ENCODE measurements at regions not wholly inside any gene's neighbourhood (a gene's known extent, or its start where the extent isn't known, plus 50 kb on each side); places are given as distances from the start of the nearest gene placed in this dataset.

DNA sequence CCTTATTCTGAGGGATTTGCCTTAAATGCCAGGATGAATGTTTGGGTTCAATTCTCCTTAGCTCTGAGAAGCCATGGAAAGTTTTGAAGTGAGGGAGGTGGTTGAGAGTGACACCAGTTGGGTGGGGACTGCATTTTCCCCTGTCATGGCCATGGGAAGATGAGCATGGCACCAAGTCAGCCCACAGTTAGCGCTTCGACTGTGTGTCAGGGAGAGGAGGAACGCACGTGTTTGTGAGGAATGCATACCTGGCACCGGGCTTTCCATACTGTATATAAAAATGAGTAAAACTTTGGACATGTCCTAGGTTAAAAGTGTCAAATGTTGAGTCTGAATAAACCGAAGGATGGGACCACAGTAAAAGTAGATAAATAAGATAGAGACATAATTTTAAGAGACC, 187.5 kb upstream of the KL start:
- TF ChIP-seq CTCF (IDR thresholded peaks at IDR 0.05; ENCODE audit: borderline replicate concordance, control extremely low read depth, extremely low read depth, insufficient read depth, missing control alignments) = no peak
- in situ Hi-C loops (cut with MboI; ENCODE audit: low sequenced_read_pairs, unreplicated experiment) = no loop called here
- no peak for DNase-seq (ENCODE audit: low spot score)

- in situ Hi-C loops (cut with MboI; ENCODE audit: low sequenced_read_pairs, unreplicated experiment) = no loop called here
- no peak for TF ChIP-seq CTCF (IDR thresholded peaks at IDR 0.05; ENCODE audit: borderline replicate concordance, control extremely low read depth, extremely low read depth, insufficient read depth, missing control alignments)
- no peak for DNase-seq (ENCODE audit: low spot score)
These were observed 187.0 kb upstream of the KL start for GRCh38 chr13:32829269-32829668.

DNA sequence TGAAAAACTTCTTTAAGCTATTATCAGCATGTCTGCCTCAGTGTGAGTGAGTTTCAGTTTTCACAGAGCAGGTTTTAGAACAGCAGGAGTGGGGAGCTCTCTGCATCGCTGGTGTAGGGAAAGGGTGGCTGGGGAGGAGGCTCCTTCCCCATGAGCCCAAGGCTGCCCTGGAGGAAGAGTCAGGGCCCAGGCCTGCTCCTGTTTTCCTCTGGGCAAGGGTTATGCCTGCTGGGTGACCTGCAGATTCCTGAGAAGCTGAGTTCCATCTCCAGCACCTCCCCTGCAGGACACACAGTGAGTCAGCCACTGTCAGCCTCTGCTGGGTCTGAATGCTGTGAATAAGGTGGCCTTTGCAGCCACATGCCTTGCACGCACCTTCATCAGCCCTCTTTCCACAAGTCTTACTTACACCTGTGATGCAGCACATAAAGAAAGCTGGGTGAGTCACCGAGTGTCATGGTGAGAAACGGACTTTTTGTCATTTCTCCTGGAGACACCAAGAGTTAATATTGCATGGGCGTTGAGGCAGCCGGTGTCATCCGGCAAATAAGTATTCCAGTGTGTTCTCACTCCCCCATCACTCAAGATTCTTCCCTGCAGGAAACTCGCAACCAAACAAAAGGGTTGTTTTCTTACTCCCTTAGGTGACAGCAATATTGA, 186.4 kb upstream of the KL start:
- no peak for TF ChIP-seq CTCF (IDR thresholded peaks at IDR 0.05; ENCODE audit: borderline replicate concordance, control extremely low read depth, extremely low read depth, insufficient read depth, missing control alignments)
- in situ Hi-C loops (cut with MboI; ENCODE audit: low sequenced_read_pairs, unreplicated experiment) = no loop called here
- DNase-seq (ENCODE audit: low spot score) = no peak

- DNase-seq (ENCODE audit: low spot score) = no peak
- in situ Hi-C loops (cut with MboI; ENCODE audit: low sequenced_read_pairs, unreplicated experiment) = no loop called here
- TF ChIP-seq CTCF (IDR thresholded peaks at IDR 0.05; ENCODE audit: borderline replicate concordance, control extremely low read depth, extremely low read depth, insufficient read depth, missing control alignments) = no peak
These were observed 185.7 kb upstream of the KL start for GRCh38 chr13:32830336-32831031.

DNA sequence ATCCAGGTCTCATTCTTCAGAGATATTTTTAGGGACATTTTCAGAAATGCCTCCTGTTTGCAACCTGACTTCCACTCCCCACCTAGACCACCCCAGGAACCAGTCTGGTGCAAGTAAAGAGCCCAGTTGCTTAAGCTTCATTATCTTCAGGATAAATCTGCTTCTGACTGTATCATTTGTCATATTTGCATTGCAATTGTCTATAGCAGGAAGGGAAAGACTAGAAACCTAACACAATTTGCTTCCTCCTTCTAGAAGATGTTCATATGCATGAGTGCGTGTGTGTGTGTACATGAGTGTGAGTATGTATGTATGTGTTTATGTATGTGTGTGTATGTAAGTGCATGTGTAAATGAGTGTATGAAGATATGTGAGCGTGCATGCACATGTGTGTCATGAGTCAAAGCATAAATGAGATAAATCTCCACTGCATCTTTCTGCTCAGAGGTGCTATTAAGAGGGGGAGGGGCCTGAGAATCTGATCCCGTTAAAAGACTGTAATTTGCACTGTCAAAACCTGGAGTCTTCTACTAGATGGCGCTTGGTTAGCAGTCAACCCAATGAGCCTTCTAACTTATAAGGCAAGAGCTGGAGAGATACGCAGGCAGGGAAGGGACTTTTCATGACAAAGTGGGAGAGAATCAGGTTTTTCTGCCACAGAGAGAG, 178.8 kb upstream of the KL start:
- in situ Hi-C loops (cut with MboI; ENCODE audit: low sequenced_read_pairs, unreplicated experiment) = no loop called here
- no peak for DNase-seq (ENCODE audit: low spot score)
- TF ChIP-seq CTCF (IDR thresholded peaks at IDR 0.05; ENCODE audit: borderline replicate concordance, control extremely low read depth, extremely low read depth, insufficient read depth, missing control alignments) = no peak

DNA sequence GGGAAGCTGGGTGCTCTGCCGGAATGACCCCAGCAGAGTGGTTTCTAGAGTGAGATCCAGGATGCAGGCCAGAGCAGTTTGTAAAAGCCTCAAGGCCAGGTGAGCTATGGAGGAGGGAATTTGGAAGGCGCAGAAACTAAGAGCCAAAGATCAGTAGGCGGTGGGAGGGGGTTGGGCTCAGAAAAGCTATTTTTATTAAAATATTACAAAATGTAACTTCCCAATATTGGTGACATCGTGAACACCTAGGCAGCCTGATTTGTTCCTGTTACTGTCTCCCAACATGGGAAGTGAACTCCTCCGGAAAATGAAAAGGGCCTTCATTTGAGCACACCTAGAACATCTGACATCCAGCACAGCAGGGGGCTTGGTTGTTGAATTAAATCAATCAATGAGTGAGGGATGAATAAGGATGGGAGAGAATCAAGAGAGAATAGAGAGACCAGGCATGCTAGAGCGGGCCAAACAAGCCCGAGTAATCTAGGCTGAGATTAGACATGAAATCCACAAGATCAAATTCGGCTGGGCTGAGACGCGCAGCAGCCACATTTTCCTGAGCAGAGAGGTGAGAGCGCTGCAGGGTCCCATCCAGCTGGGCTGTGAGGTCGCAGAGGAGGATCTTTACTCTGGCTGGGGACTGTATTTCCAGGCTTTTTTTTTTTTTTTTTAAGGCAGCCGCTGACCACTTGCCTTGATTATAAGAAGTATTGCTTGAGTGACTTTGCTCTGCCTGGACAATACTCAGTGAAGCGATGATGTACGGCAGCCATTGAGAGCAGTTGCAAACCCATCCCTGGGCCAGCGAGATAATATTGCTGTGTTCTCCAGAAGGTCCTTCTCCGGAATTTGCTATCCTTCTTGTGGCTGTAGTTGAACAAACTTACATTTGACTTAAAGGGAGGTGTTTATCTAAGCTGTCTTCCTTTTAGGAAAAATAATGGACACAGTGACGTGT, 178.0 kb upstream of the KL start:
- in situ Hi-C loops (cut with MboI; ENCODE audit: low sequenced_read_pairs, unreplicated experiment) = no loop called here
- no peak for TF ChIP-seq CTCF (IDR thresholded peaks at IDR 0.05; ENCODE audit: borderline replicate concordance, control extremely low read depth, extremely low read depth, insufficient read depth, missing control alignments)

More for the DNA sequence above, 178.0 kb upstream of the KL start:
- DNase-seq (ENCODE audit: low spot score) = no peak
